ENCODE measurements at regions not wholly inside any gene's neighbourhood (a gene's known extent, or its start where the extent isn't known, plus 50 kb on each side); places are given as distances from the start of the nearest gene placed in this dataset.

GRCh38 chr14:38122241-38122640 lies 85.5 kb upstream of the SSTR1 start:
- DNase-seq = no peak

- DNase-seq = no peak
These were observed 83.2 kb upstream of the SSTR1 start for GRCh38 chr14:38124506-38124905.

GRCh38 chr14:38125481-38126037 lies 82.1 kb upstream of the SSTR1 start:
- no peak for DNase-seq

GRCh38 chr14:38127356-38127755 lies 80.3 kb upstream of the SSTR1 start:
- DNase-seq = no peak

GRCh38 chr14:38127784-38128183 lies 79.9 kb upstream of the SSTR1 start:
- DNase-seq = no peak

- no peak for DNase-seq
These were observed 79.1 kb upstream of the SSTR1 start for GRCh38 chr14:38128640-38129039.

GRCh38 chr14:38129192-38129591 lies 78.5 kb upstream of the SSTR1 start:
- DNase-seq = no peak

GRCh38 chr14:38129705-38130104 lies 78.0 kb upstream of the SSTR1 start:
- no peak for DNase-seq

GRCh38 chr14:38134416-38135030 lies 73.2 kb upstream of the SSTR1 start:
- no peak for DNase-seq

- DNase-seq = no peak
These were observed 72.4 kb upstream of the SSTR1 start for GRCh38 chr14:38135106-38135867.

GRCh38 chr14:38137005-38137404 lies 70.7 kb upstream of the SSTR1 start:
- DNase-seq = no peak

GRCh38 chr14:38138473-38139138 lies 69.1 kb upstream of the SSTR1 start:
- DNase-seq = no peak

- DNase-seq = no peak
These were observed 67.8 kb upstream of the SSTR1 start for GRCh38 chr14:38139926-38140325.

- no peak for DNase-seq
These were observed 64.5 kb upstream of the SSTR1 start for GRCh38 chr14:38143170-38143569.

GRCh38 chr14:38143659-38144505 lies 63.8 kb upstream of the SSTR1 start:
- DNase-seq = no peak

- no peak for DNase-seq
These were observed 62.6 kb upstream of the SSTR1 start for GRCh38 chr14:38145142-38145541.

- no peak for DNase-seq
These were observed 57.6 kb upstream of the SSTR1 start for GRCh38 chr14:38150075-38150474.

Data from stimulated activated CD4-positive, alpha-beta T cell treated with anti-CD3 and anti-CD28 coated beads, Interleukin-12 subunit alpha, Interleukin-12 subunit beta, amount 100 ng/mL, for 4 hours (primary cell).